IMR-90 (cell line): ENCODE measurements at regions not wholly inside any gene's neighbourhood (a gene's known extent, or its start where the extent isn't known, plus 50 kb on each side); places are given as distances from the start of the nearest gene placed in this dataset.

Experiments used
- ATAC-seq: fragments of 200-7000 bp; cut with Tn5 transposase; 2 replicates; pipeline ENCODE4 v1.9.1; 2020; ENCODE audit warnings: low read depth, mild to moderate bottlenecking, moderate library complexity
- BruUV-seq: library from RNA; stranded (reverse); fragments of 400-500 nt; replicated peaks from 2 replicates; lab custom pipeline; 2021; lab: Mats Ljungman, UMichigan
- CTCF ChIA-PET: fragments of 300-600 bp; formaldehyde crosslinking; extraction: SDS; loops from one replicate; lab custom pipeline; 2021; ENCODE audit warnings: antibody characterized with exemption; lab: Yijun Ruan, JAX
- POLR2A ChIA-PET: fragments of 300-600 bp; sonication (Branson Sonifier 250); formaldehyde crosslinking; loops from one replicate; lab custom pipeline; 2022; ENCODE audit warnings: antibody characterized with exemption; ENCODE audit not compliant: unreplicated experiment; lab: Charles Lee
- DNase-seq: peaks from one replicate; pipeline ENCODE4 v3.0.0; 2013
- H2AFZ ChIP-seq: replicated peaks from 2 replicates; pipeline ENCODE3; 2013; ENCODE audit warnings: low read length, mild to moderate bottlenecking; ENCODE audit not compliant: poor library complexity
- H2AK5ac ChIP-seq: 2 replicates; pipeline ENCODE4 v1.6.1; 2013; ENCODE audit warnings: low read depth, low read length, inconsistent platforms
- H2AK9ac ChIP-seq: replicated peaks from 2 replicates; pipeline ENCODE3; 2013; ENCODE audit warnings: mild to moderate bottlenecking, low read depth, low read length, moderate library complexity; ENCODE audit not compliant: poor library complexity
- H2BK120ac ChIP-seq: 2 replicates; pipeline ENCODE4 v1.6.1; 2013; ENCODE audit warnings: low read depth, low read length, inconsistent platforms
- H2BK15ac ChIP-seq: 3 replicates; pipeline ENCODE4 v1.6.1; 2013; ENCODE audit warnings: low read depth, low read length, inconsistent platforms
- H2BK20ac ChIP-seq: 2 replicates; pipeline ENCODE4 v1.6.1; 2013; ENCODE audit warnings: low read depth, mild to moderate bottlenecking, inconsistent platforms, low read length, moderate library complexity
- H2BK5ac ChIP-seq: 2 replicates; pipeline ENCODE4 v1.6.1; 2013; ENCODE audit warnings: mild to moderate bottlenecking, low read depth, low read length, inconsistent platforms; ENCODE audit not compliant: poor library complexity, severe bottlenecking
- H3K14ac ChIP-seq: replicated peaks from 2 replicates; pipeline ENCODE4 v1.6.1; 2013; ENCODE audit warnings: low read depth, low read length, inconsistent platforms
- H3K18ac ChIP-seq: 2 replicates; pipeline ENCODE4 v1.6.1; 2013; ENCODE audit warnings: low read depth, low read length, control low read depth
- H3K23ac ChIP-seq: 2 replicates; pipeline ENCODE4 v1.6.1; 2013; ENCODE audit warnings: low read depth, low read length, inconsistent platforms
- H3K27ac ChIP-seq: 2 replicates; pipeline ENCODE4 v1.5.1; 2013; ENCODE audit warnings: mild to moderate bottlenecking, control low read depth, low read length; ENCODE audit not compliant: insufficient read depth
- H3K27me3 ChIP-seq: 2 replicates; pipeline ENCODE4 v1.6.1; 2013; ENCODE audit warnings: low read length; ENCODE audit not compliant: control insufficient read depth, insufficient read depth
- H3K36me3 ChIP-seq: 2 replicates; pipeline ENCODE4 v1.6.1; 2013; ENCODE audit warnings: low read length, mixed read lengths; ENCODE audit not compliant: control insufficient read depth, insufficient read depth
- H3K4ac ChIP-seq: 2 replicates; pipeline ENCODE4 v1.6.1; 2013; ENCODE audit warnings: low read depth, low read length, inconsistent platforms
- H3K4me1 ChIP-seq: 2 replicates; pipeline ENCODE4 v1.6.1; 2013; ENCODE audit warnings: low read length, mixed read lengths; ENCODE audit not compliant: control insufficient read depth, insufficient read depth
- H3K4me2 ChIP-seq: 2 replicates; pipeline ENCODE4 v1.6.1; 2013; ENCODE audit warnings: low read depth, mild to moderate bottlenecking, control low read depth, low read length, moderate library complexity
- H3K4me3 ChIP-seq: 2 replicates; pipeline ENCODE4 v1.5.1; 2013; ENCODE audit warnings: low read depth, mild to moderate bottlenecking, control low read depth, low read length, moderate library complexity; ENCODE audit not compliant: insufficient read depth
- H3K56ac ChIP-seq: 2 replicates; pipeline ENCODE4 v1.6.1; 2013; ENCODE audit warnings: low read length, inconsistent platforms; ENCODE audit not compliant: insufficient read depth; ENCODE audit errors: extremely low read depth
- H3K79me1 ChIP-seq, 2 experiments: 2 replicates each; pipeline ENCODE4 v1.6.1; 2013; ENCODE audit warnings: low read length in 2 of 2, inconsistent platforms in 1 of 2, low read depth in 1 of 2
- H3K9ac ChIP-seq: 2 replicates; pipeline ENCODE4 v1.6.1; 2013; ENCODE audit warnings: low read depth, low read length, control low read depth
- H3K9me1 ChIP-seq: 2 replicates; pipeline ENCODE4 v1.6.1; 2013; ENCODE audit warnings: low read length, inconsistent platforms; ENCODE audit not compliant: insufficient read depth
- H3K9me3 ChIP-seq: 2 replicates; pipeline ENCODE4 v1.6.1; 2013; ENCODE audit warnings: low read length; ENCODE audit not compliant: control insufficient read depth, insufficient read depth
- H4K20me1 ChIP-seq: 2 replicates; pipeline ENCODE4 v1.6.1; 2013; ENCODE audit warnings: low read length, inconsistent platforms; ENCODE audit not compliant: insufficient read depth
- H4K5ac ChIP-seq: 2 replicates; pipeline ENCODE4 v1.6.1; 2013; ENCODE audit warnings: mild to moderate bottlenecking, low read depth, low read length, control low read depth
- H4K8ac ChIP-seq, 2 experiments: 2 replicates each; pipeline ENCODE4 v1.6.1; 2013; ENCODE audit warnings: low read depth in 2 of 2, low read length in 2 of 2, control low read depth in 1 of 2, inconsistent platforms in 1 of 2
- H4K91ac ChIP-seq: 2 replicates; pipeline ENCODE4 v1.6.1; 2013; ENCODE audit warnings: low read depth, low read length, inconsistent platforms; ENCODE audit not compliant: insufficient read depth
- BHLHE40 ChIP-seq: fragments of 150-350 bp; IDR thresholded peaks from 2 replicates; pipeline ENCODE4 v1.6.1; 2016; ENCODE audit warnings: mild to moderate bottlenecking, low read depth, low read length
- CEBPB ChIP-seq: IDR thresholded peaks from 2 replicates; pipeline ENCODE4 v1.6.1; 2012; ENCODE audit warnings: low read depth, low read length, improper control_type of control experiment
- CHD1 ChIP-seq: IDR thresholded peaks from 2 replicates; pipeline ENCODE4 v1.6.1; 2012; ENCODE audit warnings: low read depth, low read length, improper control_type of control experiment
- CTCF ChIP-seq: conservative IDR thresholded peaks from 2 replicates; pipeline ENCODE4 v1.5.1; 2012; ENCODE audit warnings: mild to moderate bottlenecking, low read depth, low read length, improper control_type of control experiment
- ELK1 ChIP-seq: fragments of 150-350 bp; IDR thresholded peaks from 2 replicates; pipeline ENCODE4 v1.6.1; 2016; ENCODE audit warnings: low read depth, mild to moderate bottlenecking, low read length, moderate library complexity, borderline replicate concordance
- FOS ChIP-seq: fragments of 150-350 bp; IDR thresholded peaks from 2 replicates; pipeline ENCODE4 v1.6.1; 2016; ENCODE audit warnings: low read depth, low read length
- MAFK ChIP-seq: IDR thresholded peaks from 2 replicates; pipeline ENCODE4 v1.6.1; 2012; ENCODE audit warnings: low read depth, low read length, improper control_type of control experiment
- MAZ ChIP-seq: IDR thresholded peaks from 2 replicates; pipeline ENCODE4 v1.6.1; 2012; ENCODE audit warnings: low read depth, mild to moderate bottlenecking, low read length, improper control_type of control experiment, moderate library complexity, borderline replicate concordance
- MXI1 ChIP-seq: IDR thresholded peaks from 2 replicates; pipeline ENCODE4 v1.6.1; 2012; ENCODE audit warnings: low read depth, mild to moderate bottlenecking, low read length, moderate library complexity, borderline replicate concordance
- NFE2L2 ChIP-seq: fragments of 150-350 bp; IDR thresholded peaks from 2 replicates; pipeline ENCODE4 v1.6.1; 2016; ENCODE audit warnings: low read depth, mild to moderate bottlenecking, low read length
- POLR2A ChIP-seq: IDR thresholded peaks from 2 replicates; pipeline ENCODE4 v1.6.1; 2012; ENCODE audit warnings: mild to moderate bottlenecking, low read depth, low read length
- RAD21 ChIP-seq: IDR thresholded peaks from 2 replicates; pipeline ENCODE4 v1.6.1; 2012; ENCODE audit warnings: low read length, improper control_type of control experiment
- RCOR1 ChIP-seq: IDR thresholded peaks from 2 replicates; pipeline ENCODE4 v1.6.1; 2012; ENCODE audit warnings: mild to moderate bottlenecking, low read length, improper control_type of control experiment; ENCODE audit not compliant: insufficient replicate concordance
- RFX5 ChIP-seq: IDR thresholded peaks from 2 replicates; pipeline ENCODE4 v1.8.0; 2012; ENCODE audit warnings: low read depth, mild to moderate bottlenecking, low read length, moderate library complexity
- SMC3 ChIP-seq: fragments of 150-350 bp; IDR thresholded peaks from 2 replicates; pipeline ENCODE4 v1.6.1; 2016; ENCODE audit warnings: low read depth, mild to moderate bottlenecking, antibody characterized with exemption, low read length, moderate library complexity
- USF2 ChIP-seq: fragments of 150-350 bp; IDR thresholded peaks from 2 replicates; pipeline ENCODE4 v1.6.1; 2017; ENCODE audit warnings: mild to moderate bottlenecking, antibody characterized with exemption, low read length, low read depth
- WGBS, 2 experiments: methylation state at CpG; one replicate each; pipeline versions ENCODE4 v1.1.5 to v1.1.7; 2013; ENCODE audit warnings: missing lambda C conversion rate in 2 of 2; ENCODE audit not compliant: insufficient read length in 1 of 2; ENCODE audit errors: extremely low coverage in 2 of 2; 5-methylcytosine and 5-hydroxymethylcytosine counted together
- dilution Hi-C: fragments of 300-500 bp; cut with HindIII; formaldehyde crosslinking; loops from one replicate; pipeline ENCODE4 v1.14.3; 2018; ENCODE audit warnings: low sequenced_read_pairs; ENCODE audit not compliant: unreplicated experiment
- in situ Hi-C: fragments of 300-500 bp; cut with MboI; formaldehyde crosslinking; loops from 3 replicates; pipeline ENCODE4 v1.14.3; 2019; ENCODE audit warnings: low sequenced_read_pairs, inconsistent platforms, mixed read lengths
- intact Hi-C: fragments of 100-400 bp; cut with micrococcal nuclease; formaldehyde crosslinking; loops from 2 replicates; pipeline ENCODE4 v1.10.0; 2022

GRCh38 chr1:56212143-56212542 lies 367.2 kb downstream of the PLPP3 start:
- TF ChIP-seq RFX5 = no peak
- no peak for TF ChIP-seq BHLHE40
- TF ChIP-seq USF2 = no peak
- no peak for TF ChIP-seq NFE2L2
- no peak for TF ChIP-seq CEBPB
- TF ChIP-seq CTCF = no peak
- TF ChIP-seq MXI1 = no peak
- TF ChIP-seq RAD21 = no peak
- TF ChIP-seq RCOR1 = no peak
- no peak for TF ChIP-seq MAFK
- TF ChIP-seq CHD1 = no peak
- no peak for TF ChIP-seq POLR2A
- TF ChIP-seq MAZ = no peak
- no peak for TF ChIP-seq ELK1
- no peak for TF ChIP-seq FOS
- TF ChIP-seq SMC3 = no peak
- ATAC-seq = no peak

More at GRCh38 chr1:56212143-56212542, 367.2 kb downstream of the PLPP3 start:
- no peak overlapping the region for H4K5ac ChIP-seq
- no peaks in the 10 kb centered on the region for H3K9me1 ChIP-seq
- H3K36me3 ChIP-seq = no peaks in the 10 kb centered on the region
- no peak overlapping the region for H3K23ac ChIP-seq
- H4K20me1 ChIP-seq = no peaks in the 10 kb centered on the region
- no peak overlapping the region for H3K18ac ChIP-seq
- H3K56ac ChIP-seq = no peak overlapping the region
- in situ Hi-C loops = no loop called here
- no peak overlapping the region for H4K8ac ChIP-seq
- no peaks in the 10 kb centered on the region for H3K27me3 ChIP-seq
- H3K14ac ChIP-seq = no peak overlapping the region
- no peaks in the 10 kb centered on the region for H3K79me1 ChIP-seq
- H3K9ac ChIP-seq = no peak overlapping the region
- ChIA-PET CTCF (no interaction called here), POLR2A (no interaction called here)
- H2BK20ac ChIP-seq = no peak overlapping the region
- no peak overlapping the region for H2BK120ac ChIP-seq
- no peak overlapping the region for H2AFZ ChIP-seq
- no peak overlapping the region for H3K4ac ChIP-seq
- H3K9me3 ChIP-seq = peaks cover 9% of the 10 kb centered on the region
- no peak overlapping the region for H4K91ac ChIP-seq
- no CpG with 5 or more reads among the region's 2 CpGs for WGBS, 2 experiments
- DNase-seq = no peak
- intact Hi-C loops = no loop called here
- no peak overlapping the region for H2BK5ac ChIP-seq
- no peak overlapping the region for H2BK15ac ChIP-seq
- H3K4me2 ChIP-seq = no peak overlapping the region
- H3K4me3 ChIP-seq = no peak overlapping the region
- no peaks in the 10 kb centered on the region for H3K4me1 ChIP-seq
- H3K27ac ChIP-seq = no peak overlapping the region
- H2AK9ac ChIP-seq = no peak overlapping the region
- H2AK5ac ChIP-seq = no peak overlapping the region
- no TSS peak for BruUV-seq
- dilution Hi-C loops = no loop called here
